AG09319 (cell line): ENCODE measurements at regions not wholly inside any gene's neighbourhood (a gene's known extent, or its start where the extent isn't known, plus 50 kb on each side); places are given as distances from the start of the nearest gene placed in this dataset.

ENCODE experiments used
- DNase-seq: peaks from one replicate; pipeline ENCODE4 v3.0.0-alpha.2; 2010; ENCODE audit warnings: low read depth; ENCODE audit errors: extremely low read depth
- CTCF ChIP-seq: IDR thresholded peaks from 2 replicates; pipeline ENCODE4 v1.5.1; 2011; ENCODE audit warnings: low read depth, mild to moderate bottlenecking, inconsistent platforms, low read length, moderate library complexity

GRCh38 chr13:105033999-105034398 is 1501.5 kb downstream of the EFNB2 start:
- DNase-seq = no peak
- TF ChIP-seq CTCF = no peak

GRCh38 chr13:105031306-105031705 is 1504.2 kb downstream of the EFNB2 start:
- no peak for TF ChIP-seq CTCF
- DNase-seq = no peak

GRCh38 chr13:105030851-105031250 is 1504.6 kb downstream of the EFNB2 start:
- DNase-seq = no peak
- TF ChIP-seq CTCF = no peak

- DNase-seq = no peak
- TF ChIP-seq CTCF = no peak
Measured at GRCh38 chr13:105019073-105019472, 1516.4 kb downstream of the EFNB2 start.

- no peak for DNase-seq
- TF ChIP-seq CTCF = no peak
Measured at GRCh38 chr13:105016266-105016665, 1519.2 kb downstream of the EFNB2 start.

GRCh38 chr13:105008604-105009003 is 1526.9 kb downstream of the EFNB2 start:
- no peak for TF ChIP-seq CTCF
- DNase-seq = no peak

GRCh38 chr13:105007166-105007808 is 1528.2 kb downstream of the EFNB2 start:
- DNase-seq = no peak
- no peak for TF ChIP-seq CTCF
